CD1c-positive myeloid dendritic cell (primary cell): ENCODE measurements at regions not wholly inside any gene's neighbourhood (a gene's known extent, or its start where the extent isn't known, plus 50 kb on each side); places are given as distances from the start of the nearest gene placed in this dataset.

Experiments
- DNase-seq: peaks from one replicate; pipeline ENCODE4 v3.0.0-alpha.2; 2016; ENCODE audit errors: extremely low spot score

- DNase-seq = no peak
These were observed 404.1 kb downstream of the SHANK2 start for GRCh38 chr11:70848243-70848750.

- no peak for DNase-seq
These were observed 403.3 kb downstream of the SHANK2 start for GRCh38 chr11:70849031-70849430.

- DNase-seq = no peak
These were observed 401.1 kb downstream of the SHANK2 start for GRCh38 chr11:70851308-70851707.

GRCh38 chr11:70851907-70852306 is 400.5 kb downstream of the SHANK2 start:
- no peak for DNase-seq

GRCh38 chr11:70853068-70853769 is 399.2 kb downstream of the SHANK2 start:
- DNase-seq = no peak

- no peak for DNase-seq
These were observed 398.6 kb downstream of the SHANK2 start for GRCh38 chr11:70853770-70854108.

- no peak for DNase-seq
These were observed 398.2 kb downstream of the SHANK2 start for GRCh38 chr11:70854201-70854600.

- no peak for DNase-seq
These were observed 397.3 kb downstream of the SHANK2 start for GRCh38 chr11:70854901-70855556.

- DNase-seq = no peak
These were observed 394.5 kb downstream of the SHANK2 start for GRCh38 chr11:70857894-70858293.

- no peak for DNase-seq
These were observed 393.2 kb downstream of the SHANK2 start for GRCh38 chr11:70859180-70859579.

- DNase-seq = no peak
These were observed 391.5 kb downstream of the SHANK2 start for GRCh38 chr11:70860888-70861287.

GRCh38 chr11:70861559-70861958 is 390.8 kb downstream of the SHANK2 start:
- no peak for DNase-seq

- DNase-seq = no peak
These were observed 390.3 kb downstream of the SHANK2 start for GRCh38 chr11:70862093-70862492.

GRCh38 chr11:70863186-70863585 is 389.2 kb downstream of the SHANK2 start:
- DNase-seq = no peak

- DNase-seq = no peak
These were observed 388.4 kb downstream of the SHANK2 start for GRCh38 chr11:70863993-70864392.

GRCh38 chr11:70865356-70865755 is 387.0 kb downstream of the SHANK2 start:
- no peak for DNase-seq

GRCh38 chr11:70866834-70867233 is 385.5 kb downstream of the SHANK2 start:
- no peak for DNase-seq

GRCh38 chr11:70867281-70868047 is 384.9 kb downstream of the SHANK2 start:
- no peak for DNase-seq

- DNase-seq = no peak
These were observed 384.0 kb downstream of the SHANK2 start for GRCh38 chr11:70868341-70868885.

GRCh38 chr11:70869054-70869453 is 383.3 kb downstream of the SHANK2 start:
- no peak for DNase-seq

GRCh38 chr11:70871881-70872280 is 380.5 kb downstream of the SHANK2 start:
- no peak for DNase-seq

GRCh38 chr11:70872299-70872698 is 380.1 kb downstream of the SHANK2 start:
- no peak for DNase-seq
